HuH-7 (cell line): ENCODE measurements at regions not wholly inside any gene's neighbourhood (a gene's known extent, or its start where the extent isn't known, plus 50 kb on each side); places are given as distances from the start of the nearest gene placed in this dataset.
"Not testable (repeated sequence)": the region's sequence is repeated elsewhere in the genome, so short reads cannot be mapped to it uniquely, and the experiment has no call there.

ENCODE experiments used
- DNase-seq: peaks from one replicate; pipeline ENCODE4 v3.0.0; 2011; ENCODE audit warnings: low spot score

- no peak for DNase-seq
Measured at GRCh38 chr20:55158446-55158845, 683.1 kb downstream of the DOK5 start.

GRCh38 chr20:55155360-55155759, 680.0 kb downstream of the DOK5 start:
- DNase-seq = no peak

- no peak for DNase-seq
Measured at GRCh38 chr20:55153001-55153645, 677.7 kb downstream of the DOK5 start.

- no peak for DNase-seq
Measured at GRCh38 chr20:55151171-55151570, 675.8 kb downstream of the DOK5 start.

GRCh38 chr20:55143601-55144000, 668.2 kb downstream of the DOK5 start:
- no peak for DNase-seq

GRCh38 chr20:55142932-55143331, 667.5 kb downstream of the DOK5 start:
- no peak for DNase-seq

- DNase-seq = no peak
Measured at GRCh38 chr20:55140631-55141030, 665.2 kb downstream of the DOK5 start.

- no peak for DNase-seq
Measured at GRCh38 chr20:55139173-55139765, 663.9 kb downstream of the DOK5 start.

- DNase-seq = no peak
Measured at GRCh38 chr20:55135923-55136322, 660.5 kb downstream of the DOK5 start.

GRCh38 chr20:55132523-55132922, 657.1 kb downstream of the DOK5 start:
- DNase-seq = no peak

- not testable (repeated sequence) for DNase-seq
Measured at GRCh38 chr20:55117577-55117976, 642.2 kb downstream of the DOK5 start.

GRCh38 chr20:55116598-55116997, 641.2 kb downstream of the DOK5 start:
- DNase-seq = no peak

- DNase-seq = no peak
Measured at GRCh38 chr20:55103188-55103587, 627.8 kb downstream of the DOK5 start.

- DNase-seq = no peak
Measured at GRCh38 chr20:55099251-55099650, 623.9 kb downstream of the DOK5 start.

GRCh38 chr20:55097621-55098020, 622.2 kb downstream of the DOK5 start:
- DNase-seq = no peak

- DNase-seq = no peak
Measured at GRCh38 chr20:55095745-55096400, 620.5 kb downstream of the DOK5 start.

GRCh38 chr20:55094353-55094861, 619.0 kb downstream of the DOK5 start:
- no peak for DNase-seq

- DNase-seq = no peak
Measured at GRCh38 chr20:55090286-55090685, 614.9 kb downstream of the DOK5 start.

- no peak for DNase-seq
Measured at GRCh38 chr20:55086421-55086820, 611.0 kb downstream of the DOK5 start.

- no peak for DNase-seq
Measured at GRCh38 chr20:55079917-55080316, 604.5 kb downstream of the DOK5 start.

- DNase-seq = not testable (repeated sequence)
Measured at GRCh38 chr20:55074266-55074840, 599.0 kb downstream of the DOK5 start.

GRCh38 chr20:55070001-55070400, 594.6 kb downstream of the DOK5 start:
- DNase-seq = no peak
